ENCODE measurements at regions not wholly inside any gene's neighbourhood (a gene's known extent, or its start where the extent isn't known, plus 50 kb on each side); places are given as distances from the start of the nearest gene placed in this dataset.

DNA sequence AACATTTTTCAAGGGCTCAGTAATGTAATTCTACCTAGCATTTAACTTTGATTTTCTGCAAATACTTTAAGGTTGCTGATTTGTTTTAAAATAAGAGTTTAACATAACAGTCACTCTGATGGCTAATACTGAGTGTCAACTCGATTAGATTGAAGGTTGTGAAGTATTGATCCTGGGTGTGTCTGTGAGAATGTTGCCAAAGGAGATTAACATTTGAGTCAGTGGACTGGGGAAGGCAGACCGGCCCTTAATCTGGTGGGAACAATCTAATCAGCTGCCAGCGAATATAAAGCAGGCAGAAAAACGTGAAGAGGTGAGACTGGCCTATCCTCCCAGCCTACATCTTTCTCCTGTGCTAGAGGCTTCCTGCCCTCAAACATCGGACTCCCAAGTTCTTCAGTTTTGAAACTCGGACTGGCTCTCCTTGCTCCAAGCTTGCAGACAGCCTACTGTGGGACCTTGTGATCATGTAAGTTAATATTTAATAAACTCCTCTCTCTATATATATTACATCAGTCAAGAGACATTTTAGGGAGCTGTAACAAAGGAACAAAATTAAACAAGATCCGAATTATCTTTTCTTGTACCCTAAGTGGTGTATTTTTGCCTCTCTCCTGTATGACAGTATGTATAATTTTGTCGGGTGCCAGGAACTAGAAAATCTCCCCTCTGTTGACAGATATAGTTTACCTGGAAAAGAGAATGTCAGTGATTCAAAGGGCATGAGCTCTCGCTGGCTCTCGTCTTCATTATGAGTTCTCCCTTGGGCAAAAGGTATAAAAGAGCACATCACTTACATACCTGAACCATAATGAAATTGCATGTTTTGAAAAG is 576.1 kb downstream of the LRRC70 start:
- Mint-ChIP-seq H3K36me3 (no peaks in the 10 kb centered on the region), H3K27ac (no peak overlapping the region), H3K27me3 (no peaks in the 10 kb centered on the region), H3K9me3 (peaks cover 0 to 10% (median 0%) of the 10 kb centered on the region in 5 donors), H3K4me1 (no peaks in the 10 kb centered on the region), H3K4me3 (no peak overlapping the region)
- Histone ChIP-seq H3K36me3 (ENCODE audit: insufficient read depth, low read length) (no peaks in the 10 kb centered on the region), H3K4me3 (ENCODE audit: low read length) (no peak overlapping the region), H3K27ac (ENCODE audit: low read depth, low read length) (no peak overlapping the region), H3K27me3 (ENCODE audit: insufficient read depth, low read length, poor library complexity, severe bottlenecking) (no peaks in the 10 kb centered on the region), H3K4me1 (ENCODE audit: insufficient read depth, low read length) (no peaks in the 10 kb centered on the region), H3K9me3 (ENCODE audit: low read length) (no peaks in the 10 kb centered on the region)
- CTCF ChIA-PET: no interaction called here
- POLR2A ChIA-PET: no interaction called here
- no peak for DNase-seq

DNA sequence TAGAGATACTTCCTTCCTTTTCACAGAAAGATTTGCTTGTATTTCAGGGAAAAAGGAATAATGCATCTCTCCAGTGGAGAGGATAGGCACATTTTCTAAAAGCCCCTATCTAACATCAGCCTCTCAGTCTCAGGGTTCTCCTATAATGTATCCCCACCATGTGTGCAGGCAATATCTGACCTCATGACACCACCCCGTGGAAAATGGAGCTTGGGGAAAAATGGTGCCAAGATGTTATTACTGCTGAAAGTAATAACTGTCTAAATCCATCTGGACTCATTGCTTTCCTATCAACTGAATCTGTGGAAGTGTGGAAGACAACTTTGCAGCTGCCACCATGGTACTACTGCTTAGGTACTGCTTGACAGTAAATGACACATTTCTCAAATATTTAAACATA is 574.3 kb downstream of the LRRC70 start:
- H3K27me3 Mint-ChIP-seq: no peaks in the 10 kb centered on the region
- POLR2A ChIA-PET: no interaction called here
- H3K27me3 ChIP-seq (ENCODE audit: insufficient read depth, low read length, poor library complexity, severe bottlenecking): no peaks in the 10 kb centered on the region

DNA sequence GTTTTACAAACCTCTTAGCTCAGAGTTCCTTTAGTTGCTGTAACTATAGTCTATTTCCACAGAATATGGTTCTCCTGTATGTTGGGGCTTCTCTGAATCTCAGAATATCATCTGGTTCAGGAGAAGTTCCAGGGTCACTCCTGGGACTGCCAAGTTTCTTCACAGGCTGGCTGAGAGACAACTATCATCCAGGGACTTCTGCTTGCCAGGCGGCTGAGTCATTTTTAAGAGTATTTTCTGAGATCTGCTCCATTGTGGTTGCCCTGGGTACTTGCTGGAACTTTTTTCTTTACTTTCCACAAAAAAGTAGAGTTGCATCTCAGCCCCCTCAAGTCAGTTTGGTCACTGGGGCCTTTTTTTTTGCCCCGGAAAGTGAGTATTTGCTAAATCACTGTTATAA is 566.5 kb downstream of the LRRC70 start:
- Mint-ChIP-seq H3K27ac (no peak overlapping the region), H3K27me3 (no peaks in the 10 kb centered on the region), H3K4me3 (no peak overlapping the region), H3K36me3 (no peaks in the 10 kb centered on the region), H3K4me1 (no peaks in the 10 kb centered on the region), H3K9me3 (peaks cover 0 to 11% (median 0%) of the 10 kb centered on the region in 5 donors)
- Histone ChIP-seq H3K9me3 (ENCODE audit: low read length) (no peaks in the 10 kb centered on the region), H3K36me3 (ENCODE audit: insufficient read depth, low read length) (no peaks in the 10 kb centered on the region), H3K27me3 (ENCODE audit: insufficient read depth, low read length, poor library complexity, severe bottlenecking) (no peaks in the 10 kb centered on the region), H3K4me1 (ENCODE audit: insufficient read depth, low read length) (no peaks in the 10 kb centered on the region), H3K27ac (ENCODE audit: low read depth, low read length) (no peak overlapping the region), H3K4me3 (ENCODE audit: low read length) (no peak overlapping the region)
- CTCF ChIA-PET: no interaction called here
- POLR2A ChIA-PET: no interaction called here
- no peak for DNase-seq

More for the DNA sequence above, 574.3 kb downstream of the LRRC70 start:
- H3K27ac Mint-ChIP-seq: no peak overlapping the region
- Histone ChIP-seq H3K9me3 (ENCODE audit: low read length) (no peaks in the 10 kb centered on the region), H3K4me1 (ENCODE audit: insufficient read depth, low read length) (no peaks in the 10 kb centered on the region), H3K4me3 (ENCODE audit: low read length) (no peak overlapping the region), H3K36me3 (ENCODE audit: insufficient read depth, low read length) (no peaks in the 10 kb centered on the region), H3K27ac (ENCODE audit: low read depth, low read length) (no peak overlapping the region)
- CTCF ChIA-PET: no interaction called here
- H3K4me3 Mint-ChIP-seq: no peak overlapping the region
- H3K9me3 Mint-ChIP-seq: peaks cover 0 to 7% (median 0%) of the 10 kb centered on the region in 5 donors
- DNase-seq: no peak
- no peaks in the 10 kb centered on the region for H3K4me1 Mint-ChIP-seq
- H3K36me3 Mint-ChIP-seq: no peaks in the 10 kb centered on the region

DNA sequence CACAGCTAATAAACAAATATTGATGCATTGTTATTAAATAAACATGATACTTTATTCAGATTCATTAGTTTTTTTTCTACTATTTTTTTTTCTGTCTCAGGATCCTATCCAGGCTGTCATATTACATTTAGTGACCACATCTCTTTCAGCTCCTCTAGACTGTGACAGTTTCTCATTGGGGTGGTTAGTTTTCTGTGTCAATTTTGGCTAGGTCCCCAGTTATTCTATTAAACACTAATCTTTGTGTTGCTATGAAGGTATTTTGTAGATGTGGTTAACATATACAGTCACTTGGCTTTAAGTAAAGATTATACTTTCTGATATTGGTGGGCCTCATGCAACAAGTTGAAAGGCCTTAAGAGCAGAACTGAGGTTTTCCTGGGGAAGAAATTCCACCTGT is 563.0 kb downstream of the LRRC70 start:
- Histone ChIP-seq H3K27ac (ENCODE audit: low read depth, low read length) (no peak overlapping the region), H3K36me3 (ENCODE audit: insufficient read depth, low read length) (no peaks in the 10 kb centered on the region), H3K9me3 (ENCODE audit: low read length) (no peaks in the 10 kb centered on the region), H3K4me1 (ENCODE audit: insufficient read depth, low read length) (no peaks in the 10 kb centered on the region), H3K4me3 (ENCODE audit: low read length) (no peak overlapping the region), H3K27me3 (ENCODE audit: insufficient read depth, low read length, poor library complexity, severe bottlenecking) (no peaks in the 10 kb centered on the region)
- CTCF ChIA-PET: no interaction called here
- POLR2A ChIA-PET: no interaction called here
- H3K36me3 Mint-ChIP-seq: no peaks in the 10 kb centered on the region
- no peaks in the 10 kb centered on the region for H3K4me1 Mint-ChIP-seq
- no peak overlapping the region for H3K27ac Mint-ChIP-seq
- no peaks in the 10 kb centered on the region for H3K27me3 Mint-ChIP-seq
- DNase-seq: no peak
- H3K4me3 Mint-ChIP-seq: no peak overlapping the region
- peaks cover 0 to 7% (median 1%) of the 10 kb centered on the region in 5 donors for H3K9me3 Mint-ChIP-seq

DNA sequence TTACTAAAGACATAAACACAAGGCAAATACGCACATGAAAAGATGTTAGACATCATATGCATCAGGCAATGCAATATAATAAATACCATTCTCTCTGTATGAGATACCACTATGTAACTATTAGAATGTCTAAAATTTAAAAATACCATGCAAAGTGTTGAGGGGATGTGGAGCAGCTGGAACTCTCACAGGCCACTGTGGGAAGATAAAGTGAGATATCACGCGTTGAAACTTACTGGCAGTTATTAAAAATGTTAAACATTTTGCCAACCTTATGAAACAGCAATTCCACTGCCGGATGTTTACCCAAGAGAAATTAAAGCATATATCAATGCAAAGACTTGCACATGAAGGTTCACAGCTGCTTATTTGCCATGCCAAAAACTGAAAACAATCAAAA is 556.7 kb downstream of the LRRC70 start:
- CTCF ChIA-PET: no interaction called here
- H3K36me3 Mint-ChIP-seq: no peaks in the 10 kb centered on the region
- Histone ChIP-seq H3K27me3 (ENCODE audit: insufficient read depth, low read length, poor library complexity, severe bottlenecking) (no peaks in the 10 kb centered on the region), H3K4me1 (ENCODE audit: insufficient read depth, low read length) (no peaks in the 10 kb centered on the region), H3K27ac (ENCODE audit: low read depth, low read length) (no peak overlapping the region), H3K4me3 (ENCODE audit: low read length) (no peak overlapping the region), H3K9me3 (ENCODE audit: low read length) (no peaks in the 10 kb centered on the region), H3K36me3 (ENCODE audit: insufficient read depth, low read length) (no peaks in the 10 kb centered on the region)
- H3K9me3 Mint-ChIP-seq: peaks cover 0 to 1% (median 0%) of the 10 kb centered on the region in 5 donors
- no peak for DNase-seq
- peaks cover 0 to 2% of the 10 kb centered on the region in 2 donors for H3K27me3 Mint-ChIP-seq
- H3K27ac Mint-ChIP-seq: no peak overlapping the region
- no peaks in the 10 kb centered on the region for H3K4me1 Mint-ChIP-seq
- no peak overlapping the region for H3K4me3 Mint-ChIP-seq
- POLR2A ChIA-PET: no interaction called here

DNA sequence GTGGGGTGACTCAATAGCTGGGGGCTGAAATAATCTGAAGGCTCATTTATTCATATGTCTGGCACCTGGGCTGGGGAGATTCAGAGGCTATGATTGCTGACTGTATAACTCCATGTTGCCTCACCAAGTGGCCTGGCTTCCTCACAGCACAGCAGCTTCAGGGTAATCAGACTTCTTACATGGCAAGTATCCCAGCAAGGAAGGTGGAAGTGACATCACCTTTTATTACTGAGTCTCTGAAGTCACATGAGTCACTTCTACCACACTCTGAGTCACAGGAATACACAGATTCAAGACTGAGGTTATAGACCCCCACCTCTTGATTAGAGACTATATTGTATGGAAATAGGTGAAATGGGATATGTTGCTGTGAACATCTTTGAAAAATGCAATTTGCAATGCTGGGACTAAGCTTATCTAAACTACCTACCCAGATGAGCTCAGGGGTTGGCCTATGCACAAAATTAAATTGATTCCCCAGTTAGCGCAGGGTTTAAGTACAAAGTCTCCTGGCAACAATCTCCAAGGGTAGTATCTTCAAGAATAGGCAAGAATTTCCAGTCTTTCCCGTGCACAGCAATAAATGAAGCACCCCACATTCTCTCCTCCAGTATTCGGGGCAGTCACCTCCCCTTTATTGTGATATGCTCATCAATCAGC is 553.1 kb downstream of the LRRC70 start:
- CTCF ChIA-PET: no interaction called here
- DNase-seq: no peak

DNA sequence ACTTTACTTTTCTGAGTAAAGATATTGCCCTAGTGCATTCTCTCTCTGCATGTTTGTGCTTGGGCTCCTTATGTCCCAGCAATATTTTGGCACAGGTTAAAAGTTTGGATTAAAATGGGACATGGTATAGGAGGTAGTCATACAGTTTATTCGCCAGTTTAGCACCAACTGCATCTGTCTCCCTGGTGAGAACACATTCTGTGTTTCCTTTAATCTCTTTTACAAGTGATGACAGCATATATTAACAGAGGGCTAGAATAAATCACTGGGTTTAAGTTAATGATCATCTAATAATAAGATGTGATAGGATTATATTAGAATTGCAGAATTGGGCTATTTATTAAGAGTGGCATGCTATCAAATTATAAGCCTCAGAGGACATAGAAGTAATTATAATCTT is 550.1 kb downstream of the LRRC70 start:
- Histone ChIP-seq H3K9me3 (ENCODE audit: low read length) (no peaks in the 10 kb centered on the region), H3K4me1 (ENCODE audit: insufficient read depth, low read length) (no peaks in the 10 kb centered on the region), H3K36me3 (ENCODE audit: insufficient read depth, low read length) (no peaks in the 10 kb centered on the region), H3K27me3 (ENCODE audit: insufficient read depth, low read length, poor library complexity, severe bottlenecking) (no peaks in the 10 kb centered on the region), H3K4me3 (ENCODE audit: low read length) (no peak overlapping the region), H3K27ac (ENCODE audit: low read depth, low read length) (no peak overlapping the region)
- CTCF ChIA-PET: no interaction called here
- H3K4me1 Mint-ChIP-seq: no peaks in the 10 kb centered on the region
- no peak overlapping the region for H3K4me3 Mint-ChIP-seq
- H3K27me3 Mint-ChIP-seq: no peaks in the 10 kb centered on the region
- no peaks in the 10 kb centered on the region for H3K36me3 Mint-ChIP-seq
- POLR2A ChIA-PET: no interaction called here
- no peak for DNase-seq
- H3K9me3 Mint-ChIP-seq: no peaks in the 10 kb centered on the region
- H3K27ac Mint-ChIP-seq: no peak overlapping the region

More for the DNA sequence above, 553.1 kb downstream of the LRRC70 start:
- Histone ChIP-seq H3K36me3 (ENCODE audit: insufficient read depth, low read length) (no peaks in the 10 kb centered on the region), H3K4me3 (ENCODE audit: low read length) (no peak overlapping the region), H3K27me3 (ENCODE audit: insufficient read depth, low read length, poor library complexity, severe bottlenecking) (no peaks in the 10 kb centered on the region), H3K4me1 (ENCODE audit: insufficient read depth, low read length) (no peaks in the 10 kb centered on the region), H3K27ac (ENCODE audit: low read depth, low read length) (no peak overlapping the region), H3K9me3 (ENCODE audit: low read length) (no peaks in the 10 kb centered on the region)
- Mint-ChIP-seq H3K4me3 (no peak overlapping the region), H3K36me3 (no peaks in the 10 kb centered on the region), H3K4me1 (no peaks in the 10 kb centered on the region), H3K9me3 (no peaks in the 10 kb centered on the region), H3K27ac (no peak overlapping the region), H3K27me3 (peaks cover 0 to 2% of the 10 kb centered on the region in 2 donors)
- POLR2A ChIA-PET: no interaction called here

DNA sequence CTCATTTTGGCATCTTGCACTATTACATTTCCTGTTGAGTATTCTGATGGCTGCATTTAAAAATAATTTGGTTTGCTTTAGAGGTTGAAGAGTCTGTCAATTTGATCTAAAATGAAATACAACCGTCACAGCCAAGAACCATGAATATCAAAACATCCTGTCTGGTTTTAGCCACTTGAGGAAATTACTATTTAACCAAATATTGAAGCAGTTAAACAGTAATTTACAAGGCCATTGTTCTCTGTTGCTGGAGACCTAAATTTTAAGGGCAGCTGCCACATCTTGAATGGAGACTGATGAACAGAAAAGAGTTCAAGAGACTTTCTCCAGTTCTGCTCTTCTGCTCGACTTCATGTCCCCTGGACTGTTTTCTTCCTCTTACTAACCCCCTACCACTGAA is 549.4 kb downstream of the LRRC70 start:
- Histone ChIP-seq H3K4me3 (ENCODE audit: low read length) (no peak overlapping the region), H3K36me3 (ENCODE audit: insufficient read depth, low read length) (no peaks in the 10 kb centered on the region), H3K27ac (ENCODE audit: low read depth, low read length) (no peak overlapping the region), H3K9me3 (ENCODE audit: low read length) (no peaks in the 10 kb centered on the region), H3K4me1 (ENCODE audit: insufficient read depth, low read length) (no peaks in the 10 kb centered on the region), H3K27me3 (ENCODE audit: insufficient read depth, low read length, poor library complexity, severe bottlenecking) (no peaks in the 10 kb centered on the region)
- POLR2A ChIA-PET: no interaction called here
- Mint-ChIP-seq H3K27me3 (no peaks in the 10 kb centered on the region), H3K36me3 (no peaks in the 10 kb centered on the region), H3K9me3 (no peaks in the 10 kb centered on the region), H3K4me3 (no peak overlapping the region), H3K27ac (no peak overlapping the region), H3K4me1 (no peaks in the 10 kb centered on the region)
- no peak for DNase-seq
- CTCF ChIA-PET: no interaction called here

Measured in CD8-positive, alpha-beta memory T cell (primary cell).